ENCODE measurements at regions not wholly inside any gene's neighbourhood (a gene's known extent, or its start where the extent isn't known, plus 50 kb on each side); places are given as distances from the start of the nearest gene placed in this dataset.
A peak's percentile ranks its signal among the peaks of the same experiment; 100 is the strongest.
"Not testable (repeated sequence)": the region's sequence is repeated elsewhere in the genome, so short reads cannot be mapped to it uniquely, and the experiment has no call there.

- DNase-seq (ENCODE audit: low read depth), result no peak
Observed at GRCh38 chr5:109575506-109575905, 114.2 kb upstream of the MAN2A1 start.

GRCh38 chr5:109574985-109575384 lies 114.7 kb upstream of the MAN2A1 start:
- no peak for DNase-seq (ENCODE audit: low read depth)

- no peak for DNase-seq (ENCODE audit: low read depth)
Observed at GRCh38 chr5:109573766-109574165, 116.0 kb upstream of the MAN2A1 start.

- DNase-seq (ENCODE audit: low read depth), result no peak
Observed at GRCh38 chr5:109573256-109573655, 116.5 kb upstream of the MAN2A1 start.

GRCh38 chr5:109571785-109572184 lies 117.9 kb upstream of the MAN2A1 start:
- DNase-seq (ENCODE audit: low read depth), result no peak

GRCh38 chr5:109570362-109570874 lies 119.3 kb upstream of the MAN2A1 start:
- no peak for DNase-seq (ENCODE audit: low read depth)

GRCh38 chr5:109567374-109568044 lies 122.2 kb upstream of the MAN2A1 start:
- peak; percentile 51 for DNase-seq (ENCODE audit: low read depth)

- DNase-seq (ENCODE audit: low read depth), result no peak
Observed at GRCh38 chr5:109566361-109566760, 123.4 kb upstream of the MAN2A1 start.

- no peak for DNase-seq (ENCODE audit: low read depth)
Observed at GRCh38 chr5:109563739-109564138, 126.0 kb upstream of the MAN2A1 start.

GRCh38 chr5:109563189-109563588 lies 126.5 kb upstream of the MAN2A1 start:
- DNase-seq (ENCODE audit: low read depth), result no peak

GRCh38 chr5:109562441-109562840 lies 127.3 kb upstream of the MAN2A1 start:
- DNase-seq (ENCODE audit: low read depth), result no peak

GRCh38 chr5:109561447-109561846 lies 128.3 kb upstream of the MAN2A1 start:
- DNase-seq (ENCODE audit: low read depth), result no peak

- no peak for DNase-seq (ENCODE audit: low read depth)
Observed at GRCh38 chr5:109560554-109560953, 129.2 kb upstream of the MAN2A1 start.

GRCh38 chr5:109558952-109559351 lies 130.8 kb upstream of the MAN2A1 start:
- DNase-seq (ENCODE audit: low read depth), result no peak

GRCh38 chr5:109558364-109558763 lies 131.4 kb upstream of the MAN2A1 start:
- DNase-seq (ENCODE audit: low read depth), result no peak

- no peak for DNase-seq (ENCODE audit: low read depth)
Observed at GRCh38 chr5:109553846-109554245, 135.9 kb upstream of the MAN2A1 start.

- not testable (repeated sequence) for DNase-seq (ENCODE audit: low read depth)
Observed at GRCh38 chr5:109551234-109551633, 138.5 kb upstream of the MAN2A1 start.

- no peak for DNase-seq (ENCODE audit: low read depth)
Observed at GRCh38 chr5:109550077-109550476, 139.7 kb upstream of the MAN2A1 start.

- no peak for DNase-seq (ENCODE audit: low read depth)
Observed at GRCh38 chr5:109546461-109546860, 136.7 kb upstream of the PJA2 start.

GRCh38 chr5:109544873-109545272 lies 135.1 kb upstream of the PJA2 start:
- DNase-seq (ENCODE audit: low read depth), result not testable (repeated sequence)

- DNase-seq (ENCODE audit: low read depth), result not testable (repeated sequence)
Observed at GRCh38 chr5:109538692-109539091, 128.9 kb upstream of the PJA2 start.

- DNase-seq (ENCODE audit: low read depth), result not testable (repeated sequence)
Observed at GRCh38 chr5:109535090-109535489, 125.3 kb upstream of the PJA2 start.

- no peak for DNase-seq (ENCODE audit: low read depth)
Observed at GRCh38 chr5:109533751-109534272, 124.0 kb upstream of the PJA2 start.

Measured in HS-5 (cell line).